ENCODE measurements at regions not wholly inside any gene's neighbourhood (a gene's known extent, or its start where the extent isn't known, plus 50 kb on each side); places are given as distances from the start of the nearest gene placed in this dataset.

DNA sequence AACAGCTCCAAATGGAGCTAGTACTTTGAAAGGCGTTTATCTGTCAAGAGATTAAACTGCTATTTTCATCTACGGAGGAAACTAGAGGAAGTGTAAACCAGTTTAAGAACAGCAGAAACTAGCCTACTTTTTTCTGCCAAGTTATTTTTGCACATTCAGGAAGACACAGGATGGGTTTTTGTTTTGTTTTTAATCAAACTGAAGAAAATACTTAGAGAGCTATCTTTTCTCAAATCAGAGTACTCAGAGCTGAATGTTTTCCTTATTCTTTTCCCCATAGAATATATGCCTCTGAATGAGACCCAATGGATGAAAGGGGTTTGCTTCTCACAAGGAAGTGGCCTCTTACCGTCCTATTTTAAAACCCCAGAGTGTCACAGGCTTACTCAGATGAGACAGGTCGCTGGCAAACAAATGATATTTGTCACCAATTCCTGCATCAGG lies 538.5 kb downstream of the CD83 start:
- TF ChIP-seq, protein P1, sequence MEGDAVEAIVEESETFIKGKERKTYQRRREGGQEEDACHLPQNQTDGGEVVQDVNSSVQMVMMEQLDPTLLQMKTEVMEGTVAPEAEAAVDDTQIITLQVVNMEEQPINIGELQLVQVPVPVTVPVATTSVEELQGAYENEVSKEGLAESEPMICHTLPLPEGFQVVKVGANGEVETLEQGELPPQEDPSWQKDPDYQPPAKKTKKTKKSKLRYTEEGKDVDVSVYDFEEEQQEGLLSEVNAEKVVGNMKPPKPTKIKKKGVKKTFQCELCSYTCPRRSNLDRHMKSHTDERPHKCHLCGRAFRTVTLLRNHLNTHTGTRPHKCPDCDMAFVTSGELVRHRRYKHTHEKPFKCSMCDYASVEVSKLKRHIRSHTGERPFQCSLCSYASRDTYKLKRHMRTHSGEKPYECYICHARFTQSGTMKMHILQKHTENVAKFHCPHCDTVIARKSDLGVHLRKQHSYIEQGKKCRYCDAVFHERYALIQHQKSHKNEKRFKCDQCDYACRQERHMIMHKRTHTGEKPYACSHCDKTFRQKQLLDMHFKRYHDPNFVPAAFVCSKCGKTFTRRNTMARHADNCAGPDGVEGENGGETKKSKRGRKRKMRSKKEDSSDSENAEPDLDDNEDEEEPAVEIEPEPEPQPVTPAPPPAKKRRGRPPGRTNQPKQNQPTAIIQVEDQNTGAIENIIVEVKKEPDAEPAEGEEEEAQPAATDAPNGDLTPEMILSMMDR (IDR thresholded peaks at IDR 0.05; ENCODE audit: low read depth, low read length, poor library complexity, severe bottlenecking), result no peak
- TF ChIP-seq EZH2phosphoT487 (IDR thresholded peaks at IDR 0.05; ENCODE audit: borderline replicate concordance, low read length), result no peak
